ENCODE measurements at regions not wholly inside any gene's neighbourhood (a gene's known extent, or its start where the extent isn't known, plus 50 kb on each side); places are given as distances from the start of the nearest gene placed in this dataset.

GRCh38 chr11:80365076-80365725 lies 924.4 kb upstream of the TENM4 start:
- TF ChIP-seq ZFX (IDR thresholded peaks at IDR 0.05; ENCODE audit: borderline replicate concordance) (no peak), CTCF (IDR thresholded peaks at IDR 0.05) (no peak)
- H3K27ac ChIP-seq = no peak overlapping the region

- TF ChIP-seq ZFX (IDR thresholded peaks at IDR 0.05; ENCODE audit: borderline replicate concordance) (no peak), CTCF (IDR thresholded peaks at IDR 0.05) (no peak)
- H3K27ac ChIP-seq = no peak overlapping the region
These were observed 921.9 kb upstream of the TENM4 start for GRCh38 chr11:80362563-80363340.

- no peak overlapping the region for H3K27ac ChIP-seq
- TF ChIP-seq CTCF (IDR thresholded peaks at IDR 0.05) (no peak), ZFX (IDR thresholded peaks at IDR 0.05; ENCODE audit: borderline replicate concordance) (no peak)
These were observed 914.4 kb upstream of the TENM4 start for GRCh38 chr11:80355251-80355650.

GRCh38 chr11:80350541-80350940 lies 909.7 kb upstream of the TENM4 start:
- TF ChIP-seq CTCF (IDR thresholded peaks at IDR 0.05) = no peak
- no peak for TF ChIP-seq ZFX (IDR thresholded peaks at IDR 0.05; ENCODE audit: borderline replicate concordance)

GRCh38 chr11:80349997-80350396 lies 909.2 kb upstream of the TENM4 start:
- H3K27ac ChIP-seq = no peak overlapping the region
- TF ChIP-seq ZFX (IDR thresholded peaks at IDR 0.05; ENCODE audit: borderline replicate concordance) = no peak
- no peak for TF ChIP-seq CTCF (IDR thresholded peaks at IDR 0.05)

More at GRCh38 chr11:80350541-80350940, 909.7 kb upstream of the TENM4 start:
- H3K27ac ChIP-seq = no peak overlapping the region

- TF ChIP-seq CTCF (IDR thresholded peaks at IDR 0.05) (no peak), ZFX (IDR thresholded peaks at IDR 0.05; ENCODE audit: borderline replicate concordance) (no peak)
- H3K27ac ChIP-seq = no peak overlapping the region
These were observed 905.7 kb upstream of the TENM4 start for GRCh38 chr11:80346353-80347059.
